T47D (cell line): ENCODE measurements at regions not wholly inside any gene's neighbourhood (a gene's known extent, or its start where the extent isn't known, plus 50 kb on each side); places are given as distances from the start of the nearest gene placed in this dataset.

Experiments used
- DNase-seq, 2 experiments: peaks; one replicate each; pipeline versions ENCODE4 v3.0.0 to v3.0.0-alpha.2; 2011 to 2012; ENCODE audit warnings: low read depth in 1 of 2, low spot score in 1 of 2
- JUND ChIP-seq: IDR thresholded peaks from 2 replicates; pipeline ENCODE4 v1.6.1; 2012; ENCODE audit warnings: low read depth
- in situ Hi-C: cut with HindIII; loops from 2 replicates; pipeline ENCODE4 v1.10.0; 2016; ENCODE audit warnings: low sequenced_read_pairs, low pct_unique_long_range_greater_than_20kb

GRCh38 chr5:166963596-166963995 is 1327.8 kb upstream of the WWC1 start:
- in situ Hi-C loops = no loop called here
- DNase-seq = no peak

DNA sequence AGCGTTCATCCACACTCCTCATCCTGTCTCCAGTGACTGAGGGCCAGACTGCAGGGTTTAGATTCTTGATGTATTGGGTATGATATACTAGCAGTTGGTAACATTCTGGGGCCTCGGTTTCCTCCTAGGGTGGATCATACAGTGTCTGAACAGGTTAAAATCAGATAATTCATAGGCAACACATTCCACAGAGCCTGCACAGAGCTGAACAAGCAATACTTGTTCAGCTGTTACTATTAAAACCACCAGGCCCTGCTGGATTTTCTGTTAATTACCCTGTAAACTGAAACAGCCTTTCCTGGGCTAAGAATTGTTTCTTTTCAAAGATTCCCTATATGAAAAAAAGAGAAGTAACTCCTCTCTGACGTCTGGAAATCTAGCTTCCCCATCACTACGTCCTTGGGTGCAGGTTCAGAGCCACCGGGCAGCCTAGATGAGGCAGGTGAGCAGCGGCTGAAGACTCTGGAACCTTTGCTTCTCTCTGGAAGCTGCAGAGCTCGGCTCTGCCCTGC is 1313.5 kb upstream of the WWC1 start:
- DNase-seq = peak; percentile 59 to 66
- in situ Hi-C loops = no loop called here
- no peak for TF ChIP-seq JUND

More at GRCh38 chr5:166963596-166963995, 1327.8 kb upstream of the WWC1 start:
- no peak for TF ChIP-seq JUND

DNA sequence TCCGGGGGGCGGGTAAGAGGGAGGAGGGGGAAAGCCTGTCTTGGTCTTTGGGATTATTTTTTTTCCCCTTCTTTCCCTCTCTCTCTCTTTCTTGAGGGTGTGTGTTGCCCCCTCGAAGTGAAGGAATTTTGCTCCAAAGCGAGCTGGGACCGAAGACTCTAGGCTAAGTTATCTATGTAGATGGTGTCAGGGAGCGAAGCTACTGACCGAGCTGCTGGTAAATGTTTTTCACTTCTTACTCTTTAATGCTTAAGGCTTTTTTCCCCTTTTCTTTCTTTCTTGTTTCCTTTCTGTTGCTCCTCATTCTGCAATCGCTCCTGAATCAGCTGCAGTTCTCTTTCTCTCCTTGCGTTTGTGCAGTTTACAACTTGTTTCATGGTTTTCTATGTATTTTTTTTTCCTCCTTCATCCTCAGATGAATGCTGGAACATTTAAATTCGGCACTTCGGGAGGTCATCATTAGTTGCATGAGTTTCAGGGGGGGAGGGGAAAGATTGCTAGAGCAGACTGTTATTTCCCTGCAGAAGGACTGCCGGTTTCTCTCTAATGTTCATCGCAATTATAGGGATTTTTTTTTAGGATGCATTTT is 1312.0 kb upstream of the WWC1 start:
- no peak for DNase-seq
- in situ Hi-C loops = no loop called here
- no peak for TF ChIP-seq JUND

GRCh38 chr5:166980666-166981065 is 1310.8 kb upstream of the WWC1 start:
- no peak for DNase-seq
- no peak for TF ChIP-seq JUND
- in situ Hi-C loops = no loop called here

GRCh38 chr5:166982226-166982625 is 1309.2 kb upstream of the WWC1 start:
- in situ Hi-C loops = no loop called here
- no peak for DNase-seq
- TF ChIP-seq JUND = no peak

- in situ Hi-C loops = no loop called here
- no peak for DNase-seq
These were observed 1299.8 kb upstream of the WWC1 start for GRCh38 chr5:166991601-166992000.

GRCh38 chr5:166992108-166992507 is 1299.3 kb upstream of the WWC1 start:
- in situ Hi-C loops = no loop called here
- no peak for DNase-seq
- TF ChIP-seq JUND = no peak

More at GRCh38 chr5:166991601-166992000, 1299.8 kb upstream of the WWC1 start:
- no peak for TF ChIP-seq JUND

- in situ Hi-C loops = no loop called here
- TF ChIP-seq JUND = no peak
- DNase-seq = no peak
These were observed 1298.3 kb upstream of the WWC1 start for GRCh38 chr5:166992874-166993722.

- in situ Hi-C loops = no loop called here
- no peak for TF ChIP-seq JUND
- no peak for DNase-seq
These were observed 1297.2 kb upstream of the WWC1 start for GRCh38 chr5:166994226-166994625.

DNA sequence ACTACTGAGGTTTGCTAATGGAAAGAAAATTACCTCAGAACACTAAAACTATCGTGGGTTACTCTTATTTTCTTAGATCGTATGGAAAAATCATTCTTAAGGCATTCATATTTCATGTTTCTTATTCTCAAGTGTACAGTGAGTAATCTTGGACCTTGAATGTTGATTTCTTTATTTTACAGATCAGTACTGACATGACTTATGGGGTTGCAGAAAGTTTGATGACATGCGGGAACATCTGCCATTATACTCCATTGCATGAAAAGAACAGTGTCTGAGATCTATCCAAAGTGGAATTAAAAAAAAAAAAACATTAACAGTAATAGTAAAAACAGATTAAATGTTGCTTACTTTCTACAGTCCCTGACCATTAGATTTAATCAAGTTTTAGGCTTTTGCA is 1290.2 kb upstream of the WWC1 start:
- in situ Hi-C loops = no loop called here
- no peak for TF ChIP-seq JUND
- no peak for DNase-seq

- in situ Hi-C loops = no loop called here
- TF ChIP-seq JUND = no peak
These were observed 1282.7 kb upstream of the WWC1 start for GRCh38 chr5:167008705-167009104.

GRCh38 chr5:167011196-167011595 is 1280.2 kb upstream of the WWC1 start:
- TF ChIP-seq JUND = no peak
- in situ Hi-C loops = no loop called here
- no peak for DNase-seq

More at GRCh38 chr5:167008705-167009104, 1282.7 kb upstream of the WWC1 start:
- DNase-seq = peak in 1 of 2 experiments; percentile 27

DNA sequence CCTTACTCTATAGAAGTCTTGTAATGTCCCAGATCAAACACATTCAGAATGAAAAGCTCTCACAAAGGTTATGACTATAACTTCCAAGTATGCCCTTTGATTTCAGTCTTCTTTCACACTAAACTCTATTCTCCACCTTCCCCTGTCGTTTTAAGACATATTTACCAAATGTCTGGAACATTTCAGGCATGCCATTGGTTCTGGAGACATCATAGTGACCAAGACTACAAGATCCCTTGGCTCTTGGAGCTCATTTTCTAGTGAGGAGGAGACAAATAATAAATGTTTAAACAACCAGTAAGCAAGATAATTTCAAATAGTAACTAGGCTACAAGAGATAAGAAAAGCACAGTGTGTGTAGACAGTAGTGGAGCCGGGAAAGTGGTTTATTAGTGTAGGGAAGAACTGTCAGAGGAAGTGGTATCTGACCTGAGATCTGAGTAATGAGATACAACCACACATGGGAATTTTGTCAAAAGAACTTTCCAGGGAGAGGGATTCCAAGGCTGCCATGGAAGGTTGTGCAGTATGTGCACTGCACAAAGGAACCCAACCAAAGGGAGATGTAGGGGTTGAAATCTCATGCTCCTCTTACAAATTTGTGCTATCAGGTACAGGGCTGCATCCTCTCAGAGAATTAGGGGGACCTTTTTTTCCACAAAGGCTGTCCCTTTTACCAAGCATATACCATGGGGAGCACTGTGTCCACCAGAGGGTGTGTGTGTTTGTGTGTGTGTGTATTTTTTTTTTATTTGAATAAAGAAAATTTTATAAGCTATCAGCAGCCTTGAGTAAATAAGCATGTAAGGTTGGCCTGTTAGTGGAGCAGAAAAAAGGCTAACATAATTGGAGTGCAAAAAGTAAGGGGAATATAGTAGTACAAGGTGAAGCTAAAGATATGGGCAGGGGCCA is 1279.1 kb upstream of the WWC1 start:
- in situ Hi-C loops = no loop called here
- DNase-seq = no peak
- TF ChIP-seq JUND = no peak
